Large intestine (tissue), 3 donors: ENCODE measurements at regions not wholly inside any gene's neighbourhood (a gene's known extent, or its start where the extent isn't known, plus 50 kb on each side); places are given as distances from the start of the nearest gene placed in this dataset.

Source experiments
- DNase-seq, 2 donors: peaks; one replicate each; pipeline versions ENCODE4 v3.0.0 to v3.0.0-alpha.2; 2013
- H3K27ac ChIP-seq: one replicate; pipeline ENCODE4 v1.5.1; 2013; ENCODE audit warnings: low read length
- H3K27me3 ChIP-seq: 2 replicates; pipeline ENCODE4 v1.6.1; 2013; ENCODE audit warnings: low read length; ENCODE audit not compliant: control insufficient read depth, insufficient read depth
- H3K36me3 ChIP-seq: 2 replicates; pipeline ENCODE4 v1.6.1; 2013; ENCODE audit warnings: low read length; ENCODE audit not compliant: control insufficient read depth, insufficient read depth
- H3K4me1 ChIP-seq: one replicate; pipeline ENCODE4 v1.6.1; 2013; ENCODE audit warnings: low read length; ENCODE audit not compliant: control insufficient read depth, insufficient read depth
- H3K4me3 ChIP-seq: one replicate; pipeline ENCODE4 v1.5.1; 2013; ENCODE audit warnings: low read length
- H3K9me3 ChIP-seq: one replicate; pipeline ENCODE4 v1.6.1; 2013; ENCODE audit warnings: mild to moderate bottlenecking, low read depth, low read length, moderate library complexity; ENCODE audit not compliant: control insufficient read depth
- WGBS: methylation state at CpG from one replicate; pipeline ENCODE4 v1.1.5; 2013; ENCODE audit warnings: low lambda C conversion rate; ENCODE audit not compliant: insufficient coverage; 5-methylcytosine and 5-hydroxymethylcytosine counted together

GRCh38 chr6:4401408-4402368 lies 266.3 kb upstream of the ECI2 start:
- H3K4me1 ChIP-seq = no peaks in the 10 kb centered on the region
- WGBS = 72% methylated on average over 6 of the region's 19 CpGs
- no peaks in the 10 kb centered on the region for H3K9me3 ChIP-seq
- no peak overlapping the region for H3K4me3 ChIP-seq
- H3K27me3 ChIP-seq = peaks cover 2% of the 10 kb centered on the region
- no peaks in the 10 kb centered on the region for H3K36me3 ChIP-seq
- DNase-seq = peak in 1 of 2 donors; percentile 10
- no peak overlapping the region for H3K27ac ChIP-seq

GRCh38 chr6:4399656-4400055 lies 264.3 kb upstream of the ECI2 start:
- no CpG with 5 or more reads among the region's 2 CpGs for WGBS

GRCh38 chr6:4398791-4399190 lies 263.4 kb upstream of the ECI2 start:
- H3K4me1 ChIP-seq = no peaks in the 10 kb centered on the region
- no peak for DNase-seq
- no peak overlapping the region for H3K4me3 ChIP-seq
- H3K9me3 ChIP-seq = no peaks in the 10 kb centered on the region
- no CpG with 5 or more reads among the region's 3 CpGs for WGBS
- no peaks in the 10 kb centered on the region for H3K36me3 ChIP-seq
- peaks cover 2% of the 10 kb centered on the region for H3K27me3 ChIP-seq
- no peak overlapping the region for H3K27ac ChIP-seq

More at GRCh38 chr6:4399656-4400055, 264.3 kb upstream of the ECI2 start:
- no peak overlapping the region for H3K4me3 ChIP-seq
- H3K4me1 ChIP-seq = no peaks in the 10 kb centered on the region
- DNase-seq = no peak
- H3K27ac ChIP-seq = no peak overlapping the region
- H3K36me3 ChIP-seq = no peaks in the 10 kb centered on the region
- H3K9me3 ChIP-seq = no peaks in the 10 kb centered on the region
- H3K27me3 ChIP-seq = peaks cover 2% of the 10 kb centered on the region

GRCh38 chr6:4397307-4397706 lies 261.9 kb upstream of the ECI2 start:
- Histone ChIP-seq H3K27ac (no peak overlapping the region), H3K9me3 (no peaks in the 10 kb centered on the region), H3K4me1 (no peaks in the 10 kb centered on the region), H3K27me3 (peaks cover 2% of the 10 kb centered on the region), H3K36me3 (no peaks in the 10 kb centered on the region), H3K4me3 (no peak overlapping the region)
- DNase-seq = no peak
- no CpG with 5 or more reads among the region's 5 CpGs for WGBS

GRCh38 chr6:4396044-4396443 lies 260.7 kb upstream of the ECI2 start:
- no peak overlapping the region for H3K27ac ChIP-seq
- 57% methylated on average over 1 of the region's 2 CpGs for WGBS
- no peaks in the 10 kb centered on the region for H3K9me3 ChIP-seq
- no peaks in the 10 kb centered on the region for H3K36me3 ChIP-seq
- DNase-seq = no peak
- no peak overlapping the region for H3K4me3 ChIP-seq
- peaks cover 2% of the 10 kb centered on the region for H3K27me3 ChIP-seq
- H3K4me1 ChIP-seq = no peaks in the 10 kb centered on the region

GRCh38 chr6:4395386-4395785 lies 260.0 kb upstream of the ECI2 start:
- Histone ChIP-seq H3K9me3 (no peaks in the 10 kb centered on the region), H3K27ac (no peak overlapping the region), H3K27me3 (peaks cover 2% of the 10 kb centered on the region), H3K4me1 (no peaks in the 10 kb centered on the region), H3K4me3 (no peak overlapping the region), H3K36me3 (no peaks in the 10 kb centered on the region)
- no peak for DNase-seq
- WGBS = 78% methylated on average over 1 of the region's 1 CpG

GRCh38 chr6:4394786-4395185 lies 259.4 kb upstream of the ECI2 start:
- DNase-seq = peak in 1 of 2 donors; percentile 9
- no CpG with 5 or more reads among the region's 4 CpGs for WGBS
- H3K36me3 ChIP-seq = no peaks in the 10 kb centered on the region
- H3K27me3 ChIP-seq = peaks cover 2% of the 10 kb centered on the region
- H3K27ac ChIP-seq = no peak overlapping the region
- no peaks in the 10 kb centered on the region for H3K9me3 ChIP-seq
- no peaks in the 10 kb centered on the region for H3K4me1 ChIP-seq
- H3K4me3 ChIP-seq = no peak overlapping the region

- WGBS = no CpG with 5 or more reads among the region's 8 CpGs
Observed at GRCh38 chr6:4388675-4389074, 253.3 kb upstream of the ECI2 start.

GRCh38 chr6:4384656-4385055 lies 249.3 kb upstream of the ECI2 start:
- H3K27me3 ChIP-seq = peaks cover 4% of the 10 kb centered on the region
- peaks cover 2% of the 10 kb centered on the region for H3K9me3 ChIP-seq
- no peaks in the 10 kb centered on the region for H3K36me3 ChIP-seq
- no peak for DNase-seq
- H3K4me1 ChIP-seq = no peaks in the 10 kb centered on the region
- H3K4me3 ChIP-seq = no peak overlapping the region
- H3K27ac ChIP-seq = no peak overlapping the region
- 100% methylated on average over 2 of the region's 6 CpGs for WGBS

More at GRCh38 chr6:4388675-4389074, 253.3 kb upstream of the ECI2 start:
- Histone ChIP-seq H3K27ac (no peak overlapping the region), H3K9me3 (no peaks in the 10 kb centered on the region), H3K4me3 (no peak overlapping the region), H3K4me1 (no peaks in the 10 kb centered on the region), H3K36me3 (no peaks in the 10 kb centered on the region), H3K27me3 (no peaks in the 10 kb centered on the region)
- no peak for DNase-seq

- peaks cover 6% of the 10 kb centered on the region for H3K27me3 ChIP-seq
- WGBS = 53% methylated on average over 3 of the region's 11 CpGs
- no peak overlapping the region for H3K4me3 ChIP-seq
- H3K36me3 ChIP-seq = no peaks in the 10 kb centered on the region
- no peak for DNase-seq
- peaks cover 2% of the 10 kb centered on the region for H3K9me3 ChIP-seq
- no peak overlapping the region for H3K27ac ChIP-seq
- no peaks in the 10 kb centered on the region for H3K4me1 ChIP-seq
Observed at GRCh38 chr6:4383910-4384638, 248.7 kb upstream of the ECI2 start.
